ENCODE measurements at regions not wholly inside any gene's neighbourhood (a gene's known extent, or its start where the extent isn't known, plus 50 kb on each side); places are given as distances from the start of the nearest gene placed in this dataset.

GRCh38 chr20:52731093-52731492 is 241.1 kb upstream of the TSHZ2 start:
- DNase-seq (ENCODE audit: low read depth, low spot score) (no peak), ATAC-seq (no peak)
- H3K27me3 ChIP-seq (ENCODE audit: insufficient read depth, low read length) = no peaks in the 10 kb centered on the region
- no peak overlapping the region for H3K4me2 ChIP-seq (ENCODE audit: low read length)
- no peak overlapping the region for H3K9ac ChIP-seq (ENCODE audit: low read length)
- TF ChIP-seq CBX3 (IDR thresholded peaks at IDR 0.05; ENCODE audit: low read depth) = no peak
- TF ChIP-seq CEBPB (IDR thresholded peaks at IDR 0.05; ENCODE audit: low read depth) = no peak
- TF ChIP-seq EZH2 (IDR thresholded peaks at IDR 0.05) = no peak
- intact Hi-C loops (cut with micrococcal nuclease) = no loop called here
- H2AFZ ChIP-seq (ENCODE audit: low read depth, low read length, poor library complexity, severe bottlenecking) = no peak overlapping the region
- RAD21 ChIA-PET (ENCODE audit: low non-redundant PET in 1 of 2, low total read pairs in 2 of 2, uncharacterized antibody in 2 of 2, unreplicated experiment in 2 of 2) = no interaction called here
- CTCF ChIA-PET = no interaction called here
- no TSS peak for BruUV-seq (replicated peaks)
- no peaks in the 10 kb centered on the region for H3K79me2 ChIP-seq (ENCODE audit: insufficient read depth, low read length)
- H3K9me2 ChIP-seq (ENCODE audit: insufficient read depth) = no peaks in the 10 kb centered on the region
- H3K36me3 ChIP-seq (ENCODE audit: control insufficient read depth in 1 of 2, insufficient read depth in 2 of 2, low read length in 2 of 2) = no peaks in the 10 kb centered on the region
- POLR2A ChIA-PET = no interaction called here
- H4K20me1 ChIP-seq (ENCODE audit: insufficient read depth) = no peaks in the 10 kb centered on the region
- H3K4me3 ChIP-seq (replicated peaks in 1 of 2; ENCODE audit: low read depth in 1 of 2, low read length in 2 of 2) = no peak overlapping the region
- no peaks in the 10 kb centered on the region for H3K4me1 ChIP-seq (ENCODE audit: control insufficient read depth in 1 of 2, insufficient read depth in 2 of 2, low read length in 2 of 2)
- peaks cover 3 to 10% of the 10 kb centered on the region in 2 experiments; a peak in 2 of 4 replicates for H3K9me3 ChIP-seq (ENCODE audit: control insufficient read depth in 1 of 2, insufficient read depth in 1 of 2, low read depth in 1 of 2, low read length in 2 of 2)
- H3K27ac ChIP-seq (ENCODE audit: low read depth, low read length) = no peak overlapping the region

- no peaks in the 10 kb centered on the region for H3K9me2 ChIP-seq (ENCODE audit: insufficient read depth)
- H2AFZ ChIP-seq (ENCODE audit: low read depth, low read length, poor library complexity, severe bottlenecking) = no peak overlapping the region
- H3K79me2 ChIP-seq (ENCODE audit: insufficient read depth, low read length) = no peaks in the 10 kb centered on the region
- H3K9me3 ChIP-seq (ENCODE audit: control insufficient read depth in 1 of 2, insufficient read depth in 1 of 2, low read depth in 1 of 2, low read length in 2 of 2) = peaks cover 3 to 10% of the 10 kb centered on the region in 2 experiments; a peak in 2 of 4 replicates
- no peak overlapping the region for H3K4me3 ChIP-seq (replicated peaks in 1 of 2; ENCODE audit: low read depth in 1 of 2, low read length in 2 of 2)
- no peaks in the 10 kb centered on the region for H3K36me3 ChIP-seq (ENCODE audit: control insufficient read depth in 1 of 2, insufficient read depth in 2 of 2, low read length in 2 of 2)
- POLR2A ChIA-PET = no interaction called here
- CTCF ChIA-PET = no interaction called here
- H4K20me1 ChIP-seq (ENCODE audit: insufficient read depth) = no peaks in the 10 kb centered on the region
- intact Hi-C loops (cut with micrococcal nuclease) = no loop called here
- H3K27ac ChIP-seq (ENCODE audit: low read depth, low read length) = no peak overlapping the region
- no peak for ATAC-seq
- H3K4me1 ChIP-seq (ENCODE audit: control insufficient read depth in 1 of 2, insufficient read depth in 2 of 2, low read length in 2 of 2) = no peaks in the 10 kb centered on the region
- H3K27me3 ChIP-seq (ENCODE audit: insufficient read depth, low read length) = no peaks in the 10 kb centered on the region
- no peak overlapping the region for H3K4me2 ChIP-seq (ENCODE audit: low read length)
- no peak for DNase-seq (ENCODE audit: low read depth, low spot score)
- no peak overlapping the region for H3K9ac ChIP-seq (ENCODE audit: low read length)
- RAD21 ChIA-PET (ENCODE audit: low non-redundant PET in 1 of 2, low total read pairs in 2 of 2, uncharacterized antibody in 2 of 2, unreplicated experiment in 2 of 2) = no interaction called here
- BruUV-seq (replicated peaks) = no TSS peak
- TF ChIP-seq SP1 (IDR thresholded peaks at IDR 0.05; ENCODE audit: low read depth) (no peak), FOSL1 (IDR thresholded peaks at IDR 0.05; ENCODE audit: low read depth) (no peak), ZFX (IDR thresholded peaks at IDR 0.05) (no peak), POLR2A (IDR thresholded peaks at IDR 0.05; ENCODE audit: borderline replicate concordance, extremely low read depth, insufficient read depth, insufficient read length) (no peak), ZNF274 (IDR thresholded peaks at IDR 0.05; ENCODE audit: low read depth, low read length) (no peak), EZH2 (IDR thresholded peaks at IDR 0.05) (no peak), CEBPB (IDR thresholded peaks at IDR 0.05; ENCODE audit: low read depth) (no peak), RAD21 (IDR thresholded peaks at IDR 0.05; ENCODE audit: low read depth) (no peak), POLR2AphosphoS5 (IDR thresholded peaks at IDR 0.05; ENCODE audit: low read depth, low read length) (no peak), SRF (IDR thresholded peaks at IDR 0.05; ENCODE audit: low read depth) (no peak), TCF7L2 (IDR thresholded peaks at IDR 0.05; ENCODE audit: borderline replicate concordance, extremely low read depth, insufficient read depth, insufficient read length) (no peak), CTCF (IDR thresholded peaks at IDR 0.05 in 2 of 3, conservative IDR thresholded peaks at IDR 0.05 in 1 of 3; ENCODE audit: borderline replicate concordance in 1 of 3, insufficient read depth in 1 of 3, low read depth in 2 of 3, low read length in 2 of 3) (no peak), YY1 (IDR thresholded peaks at IDR 0.05; ENCODE audit: extremely low read depth, insufficient replicate concordance, low read depth, low read length) (no peak), SIN3A (IDR thresholded peaks at IDR 0.05; ENCODE audit: low read depth) (no peak), EGR1 (IDR thresholded peaks at IDR 0.05; ENCODE audit: low read depth) (no peak), ELF1 (IDR thresholded peaks at IDR 0.05; ENCODE audit: borderline replicate concordance, low read depth) (no peak), MAX (IDR thresholded peaks at IDR 0.05) (no peak), EZH2phosphoT487 (IDR thresholded peaks at IDR 0.05; ENCODE audit: borderline replicate concordance) (no peak)
Observed at GRCh38 chr20:52727740-52728456, 244.3 kb upstream of the TSHZ2 start.

Measured in HCT116 (cell line).